ENCODE measurements at regions not wholly inside any gene's neighbourhood (a gene's known extent, or its start where the extent isn't known, plus 50 kb on each side); places are given as distances from the start of the nearest gene placed in this dataset.

- TF ChIP-seq CTCF (IDR thresholded peaks at IDR 0.05), result no peak
- intact Hi-C loops (cut with DNase I), result no loop called here
- Histone ChIP-seq H3K4me3 (no peak overlapping the region), H3K36me3 (no peaks in the 10 kb centered on the region), H3K4me1 (no peaks in the 10 kb centered on the region), H3K9me3 (no peaks in the 10 kb centered on the region), H3K27me3 (no peaks in the 10 kb centered on the region), H3K27ac (no peak overlapping the region)
- DNase-seq (ENCODE audit: low spot score in 2 of 2), result no peak
Measured at GRCh38 chr3:168506589-168506988, 410.9 kb upstream of the GOLIM4 start.

DNA sequence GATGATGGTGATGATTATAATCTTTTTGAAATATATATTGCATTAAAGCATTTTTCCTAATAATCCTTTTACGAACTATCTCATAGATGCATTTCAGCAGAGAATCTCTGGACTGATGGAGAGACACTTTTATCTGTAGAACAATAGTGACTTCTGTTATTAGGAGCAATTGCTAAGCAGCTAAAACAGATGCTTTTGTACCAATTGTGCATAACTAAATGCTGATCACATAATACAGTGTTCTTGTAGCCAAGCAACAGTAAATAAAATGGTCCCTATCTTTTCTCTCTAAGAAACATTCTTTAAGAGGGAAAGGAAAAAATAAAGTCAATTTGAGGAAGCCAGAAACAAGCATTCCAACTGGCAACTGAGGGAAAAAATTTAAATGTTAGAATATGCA lies 405.8 kb upstream of the GOLIM4 start:
- intact Hi-C loops (cut with DNase I), result no loop called here
- H3K27me3 ChIP-seq, result no peaks in the 10 kb centered on the region
- no peak for TF ChIP-seq CTCF (IDR thresholded peaks at IDR 0.05)
- no peak for DNase-seq (ENCODE audit: low spot score in 2 of 2)
- no peak overlapping the region for H3K4me3 ChIP-seq
- no peaks in the 10 kb centered on the region for H3K4me1 ChIP-seq
- H3K36me3 ChIP-seq, result no peaks in the 10 kb centered on the region
- H3K9me3 ChIP-seq, result no peaks in the 10 kb centered on the region
- H3K27ac ChIP-seq, result no peak overlapping the region

GRCh38 chr3:168498194-168498593 lies 402.5 kb upstream of the GOLIM4 start:
- Histone ChIP-seq H3K36me3 (no peaks in the 10 kb centered on the region), H3K4me1 (no peaks in the 10 kb centered on the region), H3K27ac (no peak overlapping the region), H3K27me3 (no peaks in the 10 kb centered on the region), H3K4me3 (no peak overlapping the region), H3K9me3 (no peaks in the 10 kb centered on the region)
- DNase-seq (ENCODE audit: low spot score in 2 of 2), result no peak
- TF ChIP-seq CTCF (IDR thresholded peaks at IDR 0.05), result no peak
- intact Hi-C loops (cut with DNase I), result no loop called here

DNA sequence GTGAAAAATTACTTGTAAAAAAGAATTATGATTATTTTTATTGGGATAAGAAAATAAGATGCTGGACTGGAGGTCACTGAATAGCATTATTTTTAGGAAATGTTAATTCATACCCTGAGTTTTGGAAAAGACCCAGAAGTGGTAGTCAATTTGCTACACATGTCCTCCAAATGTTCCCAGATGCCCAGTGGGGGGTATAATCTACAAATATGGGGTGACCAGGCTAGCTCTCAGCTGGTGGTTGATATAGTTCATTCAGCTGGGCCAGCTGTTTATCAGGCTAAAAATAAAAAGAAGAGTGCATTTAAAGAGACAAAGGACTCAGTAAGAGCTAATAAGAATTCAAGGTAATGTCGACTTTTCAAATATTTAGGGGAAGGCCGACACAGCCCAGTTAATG lies 402.0 kb upstream of the GOLIM4 start:
- no peaks in the 10 kb centered on the region for H3K27me3 ChIP-seq
- intact Hi-C loops (cut with DNase I), result no loop called here
- H3K9me3 ChIP-seq, result no peaks in the 10 kb centered on the region
- H3K4me3 ChIP-seq, result no peak overlapping the region
- TF ChIP-seq CTCF (IDR thresholded peaks at IDR 0.05), result no peak
- DNase-seq (ENCODE audit: low spot score in 2 of 2), result no peak
- H3K36me3 ChIP-seq, result no peaks in the 10 kb centered on the region
- H3K4me1 ChIP-seq, result no peaks in the 10 kb centered on the region
- no peak overlapping the region for H3K27ac ChIP-seq

DNA sequence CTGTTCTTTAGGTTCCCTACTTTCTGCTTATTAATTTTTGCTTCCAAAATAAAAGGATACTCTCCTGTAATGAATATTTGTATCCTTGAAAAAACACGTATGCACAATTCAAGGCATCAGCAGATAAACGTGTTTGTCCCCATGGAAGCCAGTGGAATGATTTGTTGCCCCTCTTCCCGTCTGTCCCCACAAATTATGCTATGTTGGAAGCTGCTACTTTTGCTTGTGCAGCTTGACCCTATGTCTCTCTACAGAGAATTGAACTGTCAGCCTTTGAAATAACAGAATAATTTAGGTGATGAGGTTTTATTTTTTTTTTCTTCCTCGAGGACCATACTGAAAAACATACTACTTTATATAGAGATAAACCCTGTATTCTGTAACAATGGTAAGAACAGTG lies 401.5 kb upstream of the GOLIM4 start:
- intact Hi-C loops (cut with DNase I), result no loop called here
- no peak for TF ChIP-seq CTCF (IDR thresholded peaks at IDR 0.05)
- Histone ChIP-seq H3K4me1 (no peaks in the 10 kb centered on the region), H3K4me3 (no peak overlapping the region), H3K9me3 (no peaks in the 10 kb centered on the region), H3K36me3 (no peaks in the 10 kb centered on the region), H3K27ac (no peak overlapping the region), H3K27me3 (no peaks in the 10 kb centered on the region)
- no peak for DNase-seq (ENCODE audit: low spot score in 2 of 2)

DNA sequence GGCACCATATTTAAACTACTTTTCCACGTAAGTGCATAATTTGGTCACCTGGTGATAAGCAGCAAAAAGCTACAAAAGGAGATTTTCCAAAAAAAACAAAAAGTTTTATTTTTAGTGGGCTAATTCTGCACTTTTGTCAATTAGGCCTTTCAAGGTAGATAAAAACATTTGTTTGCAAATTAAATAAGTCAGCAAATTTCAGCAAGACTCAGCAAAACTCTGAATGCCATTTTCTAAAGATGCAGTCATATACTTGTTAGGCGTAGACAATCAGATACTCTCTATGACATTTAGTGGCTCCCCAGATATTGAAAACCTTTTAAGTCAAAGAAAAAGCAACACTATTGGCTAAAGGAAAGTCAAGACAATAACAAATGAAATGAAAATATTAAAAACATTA lies 400.2 kb upstream of the GOLIM4 start:
- DNase-seq (ENCODE audit: low spot score in 2 of 2), result no peak
- H3K27me3 ChIP-seq, result no peaks in the 10 kb centered on the region
- H3K9me3 ChIP-seq, result no peaks in the 10 kb centered on the region
- no peak overlapping the region for H3K4me3 ChIP-seq
- no peak overlapping the region for H3K27ac ChIP-seq
- intact Hi-C loops (cut with DNase I), result no loop called here
- H3K4me1 ChIP-seq, result no peaks in the 10 kb centered on the region
- no peak for TF ChIP-seq CTCF (IDR thresholded peaks at IDR 0.05)
- no peaks in the 10 kb centered on the region for H3K36me3 ChIP-seq
